Uterus (tissue), 2 donors: ENCODE measurements at regions not wholly inside any gene's neighbourhood (a gene's known extent, or its start where the extent isn't known, plus 50 kb on each side); places are given as distances from the start of the nearest gene placed in this dataset.

Source experiments
- POLR2A ChIP-seq, 2 donors: fragments of 450-650 bp; IDR thresholded peaks; one replicate each; pipeline ENCODE4 v1.6.1; 2016; ENCODE audit warnings: antibody characterized with exemption in 2 of 2, mild to moderate bottlenecking in 1 of 2, moderate library complexity in 1 of 2
- TF ChIP-seq, protein P1 (sequence below), 4 experiments: fragments of 200-600 bp in 2 of 4; fragments of 450-650 bp in 2 of 4; sonication (generic) in 2 of 4; IDR thresholded peaks; one replicate each; pipeline ENCODE4 v1.5.1; 2016 to 2019; ENCODE audit warnings: antibody characterized with exemption in 4 of 4, mild to moderate bottlenecking in 2 of 4, moderate library complexity in 1 of 4

DNA sequence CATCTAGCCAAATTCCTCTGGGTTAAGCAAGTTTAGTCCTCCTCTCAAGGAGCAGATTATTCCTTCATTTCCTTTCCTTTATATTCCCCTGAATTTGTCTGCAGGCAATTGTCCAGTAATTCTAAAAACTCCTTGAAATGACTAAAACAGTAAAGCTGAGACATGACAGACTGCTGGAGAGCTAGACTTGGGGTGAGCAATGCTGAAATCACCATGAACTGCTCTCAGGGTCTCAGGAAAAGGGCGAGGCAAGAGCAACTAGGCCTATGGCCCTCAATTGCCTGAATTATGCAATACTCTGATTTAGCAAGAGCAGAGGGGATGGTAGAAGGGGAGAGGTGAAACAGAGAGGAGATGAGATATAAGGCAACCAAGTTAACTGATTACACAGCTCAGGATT lies 172.9 kb upstream of the NREP start:
- TF ChIP-seq, protein P1, sequence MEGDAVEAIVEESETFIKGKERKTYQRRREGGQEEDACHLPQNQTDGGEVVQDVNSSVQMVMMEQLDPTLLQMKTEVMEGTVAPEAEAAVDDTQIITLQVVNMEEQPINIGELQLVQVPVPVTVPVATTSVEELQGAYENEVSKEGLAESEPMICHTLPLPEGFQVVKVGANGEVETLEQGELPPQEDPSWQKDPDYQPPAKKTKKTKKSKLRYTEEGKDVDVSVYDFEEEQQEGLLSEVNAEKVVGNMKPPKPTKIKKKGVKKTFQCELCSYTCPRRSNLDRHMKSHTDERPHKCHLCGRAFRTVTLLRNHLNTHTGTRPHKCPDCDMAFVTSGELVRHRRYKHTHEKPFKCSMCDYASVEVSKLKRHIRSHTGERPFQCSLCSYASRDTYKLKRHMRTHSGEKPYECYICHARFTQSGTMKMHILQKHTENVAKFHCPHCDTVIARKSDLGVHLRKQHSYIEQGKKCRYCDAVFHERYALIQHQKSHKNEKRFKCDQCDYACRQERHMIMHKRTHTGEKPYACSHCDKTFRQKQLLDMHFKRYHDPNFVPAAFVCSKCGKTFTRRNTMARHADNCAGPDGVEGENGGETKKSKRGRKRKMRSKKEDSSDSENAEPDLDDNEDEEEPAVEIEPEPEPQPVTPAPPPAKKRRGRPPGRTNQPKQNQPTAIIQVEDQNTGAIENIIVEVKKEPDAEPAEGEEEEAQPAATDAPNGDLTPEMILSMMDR (IDR thresholded peaks at IDR 0.05): no peak
- TF ChIP-seq POLR2A (IDR thresholded peaks at IDR 0.05): no peak
